Ishikawa (cell line): ENCODE measurements at regions not wholly inside any gene's neighbourhood (a gene's known extent, or its start where the extent isn't known, plus 50 kb on each side); places are given as distances from the start of the nearest gene placed in this dataset.

Experiments
- CEBPB ChIP-seq: IDR thresholded peaks from 2 replicates; pipeline ENCODE4 v1.6.1; 2012
- CREB1 ChIP-seq: IDR thresholded peaks from 2 replicates; pipeline ENCODE4 v1.6.1; 2012; ENCODE audit warnings: low read depth
- EGR1 ChIP-seq: IDR thresholded peaks from 2 replicates; pipeline ENCODE4 v1.6.1; 2012
- EP300 ChIP-seq: IDR thresholded peaks from 2 replicates; pipeline ENCODE4 v1.6.1; 2012; ENCODE audit warnings: borderline replicate concordance
- FOXM1 ChIP-seq: IDR thresholded peaks from 2 replicates; pipeline ENCODE4 v1.6.1; 2012; ENCODE audit warnings: low read depth, borderline replicate concordance
- MAX ChIP-seq: IDR thresholded peaks from 2 replicates; pipeline ENCODE4 v1.6.1; 2012
- NFIC ChIP-seq: IDR thresholded peaks from 2 replicates; pipeline ENCODE4 v1.6.1; 2012
- RAD21 ChIP-seq: IDR thresholded peaks from 2 replicates; pipeline ENCODE4 v1.6.1; 2012; ENCODE audit warnings: low read depth
- REST ChIP-seq: IDR thresholded peaks from 2 replicates; pipeline ENCODE4 v1.6.1; 2012; ENCODE audit warnings: low read depth, mild to moderate bottlenecking
- TAF1 ChIP-seq: IDR thresholded peaks from 2 replicates; pipeline ENCODE4 v1.6.1; 2012; ENCODE audit warnings: low read depth, mild to moderate bottlenecking
- TCF12 ChIP-seq: IDR thresholded peaks from 2 replicates; pipeline ENCODE4 v1.6.1; 2012; ENCODE audit warnings: low read depth
- TEAD4 ChIP-seq: IDR thresholded peaks from 2 replicates; pipeline ENCODE4 v1.6.1; 2012
- YY1 ChIP-seq: IDR thresholded peaks from 2 replicates; pipeline ENCODE4 v1.6.1; 2012; ENCODE audit warnings: low read depth
- ZBTB7A ChIP-seq: IDR thresholded peaks from 2 replicates; pipeline ENCODE4 v1.6.1; 2012; ENCODE audit warnings: low read depth
- TF ChIP-seq, protein P1 (sequence below): IDR thresholded peaks from 2 replicates; pipeline ENCODE4 v1.6.1; 2012

- no peak for TF ChIP-seq TCF12
- TF ChIP-seq CEBPB, result no peak
- TF ChIP-seq REST, result no peak
- no peak for TF ChIP-seq TAF1
- no peak for TF ChIP-seq FOXM1
Observed at GRCh38 chr18:41126541-41127235, 828.3 kb upstream of the PIK3C3 start.

DNA sequence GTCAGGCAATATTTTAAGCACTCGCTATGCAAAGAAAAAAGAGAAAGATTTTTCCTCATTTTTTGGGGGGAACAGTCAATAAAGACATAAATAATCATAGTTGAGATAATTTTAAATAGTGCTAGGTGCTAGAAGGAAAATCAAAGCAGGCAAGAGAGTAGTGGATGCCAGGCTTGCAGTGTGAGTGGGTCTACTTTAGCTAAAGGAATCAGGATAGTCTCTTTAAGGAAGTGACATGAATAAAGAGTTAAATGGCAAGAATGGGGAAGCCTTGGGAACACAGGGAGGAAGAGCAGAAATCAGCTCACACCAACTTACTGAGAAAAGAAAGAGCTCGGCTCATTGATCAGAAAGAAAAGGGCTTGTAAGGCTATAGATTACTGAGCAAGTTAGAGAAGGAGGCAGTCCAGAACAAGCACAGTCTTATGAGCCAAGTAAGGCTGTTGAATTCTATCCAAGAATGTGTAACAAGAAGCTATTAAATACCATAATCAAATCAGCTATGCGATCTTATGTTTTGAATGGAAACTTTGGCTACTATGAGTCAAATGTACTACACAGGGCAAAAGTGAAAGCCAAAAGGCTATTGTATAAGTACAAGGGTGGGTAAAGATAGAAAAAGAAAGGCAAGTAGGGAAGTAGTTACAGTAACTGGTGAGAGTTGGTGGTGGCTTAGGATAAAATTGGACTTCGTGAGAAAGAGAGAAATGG lies 833.8 kb upstream of the PIK3C3 start:
- no peak for TF ChIP-seq TCF12

DNA sequence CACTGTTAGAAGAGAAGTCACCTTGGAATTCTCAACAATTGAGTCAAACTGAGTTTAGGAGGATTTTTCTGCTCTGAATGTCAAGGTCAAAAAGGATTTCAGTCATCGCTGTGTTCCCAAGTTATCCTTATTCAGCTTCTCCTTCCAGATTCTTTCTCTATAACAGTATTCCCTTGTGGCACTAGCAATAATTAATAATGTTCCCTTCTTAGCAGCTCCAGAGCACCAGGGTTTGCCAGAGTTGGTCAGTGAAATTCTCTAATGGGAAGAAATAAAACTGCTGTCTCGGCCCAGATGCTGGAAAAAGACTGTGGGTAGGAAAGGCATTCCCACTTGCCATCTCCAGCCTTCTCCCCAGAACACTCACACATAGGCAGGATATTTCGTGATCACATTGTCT lies 836.0 kb upstream of the PIK3C3 start:
- no peak for TF ChIP-seq EGR1
- TF ChIP-seq, protein P1, sequence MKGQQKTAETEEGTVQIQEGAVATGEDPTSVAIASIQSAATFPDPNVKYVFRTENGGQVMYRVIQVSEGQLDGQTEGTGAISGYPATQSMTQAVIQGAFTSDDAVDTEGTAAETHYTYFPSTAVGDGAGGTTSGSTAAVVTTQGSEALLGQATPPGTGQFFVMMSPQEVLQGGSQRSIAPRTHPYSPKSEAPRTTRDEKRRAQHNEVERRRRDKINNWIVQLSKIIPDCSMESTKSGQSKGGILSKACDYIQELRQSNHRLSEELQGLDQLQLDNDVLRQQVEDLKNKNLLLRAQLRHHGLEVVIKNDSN, result no peak
- TF ChIP-seq TAF1, result no peak
- no peak for TF ChIP-seq YY1
- no peak for TF ChIP-seq EP300
- no peak for TF ChIP-seq RAD21
- TF ChIP-seq MAX, result no peak
- no peak for TF ChIP-seq NFIC
- TF ChIP-seq CREB1, result no peak
- no peak for TF ChIP-seq ZBTB7A
- TF ChIP-seq TCF12, result no peak
- TF ChIP-seq REST, result no peak
- no peak for TF ChIP-seq CEBPB
- TF ChIP-seq FOXM1, result no peak
- no peak for TF ChIP-seq TEAD4

DNA sequence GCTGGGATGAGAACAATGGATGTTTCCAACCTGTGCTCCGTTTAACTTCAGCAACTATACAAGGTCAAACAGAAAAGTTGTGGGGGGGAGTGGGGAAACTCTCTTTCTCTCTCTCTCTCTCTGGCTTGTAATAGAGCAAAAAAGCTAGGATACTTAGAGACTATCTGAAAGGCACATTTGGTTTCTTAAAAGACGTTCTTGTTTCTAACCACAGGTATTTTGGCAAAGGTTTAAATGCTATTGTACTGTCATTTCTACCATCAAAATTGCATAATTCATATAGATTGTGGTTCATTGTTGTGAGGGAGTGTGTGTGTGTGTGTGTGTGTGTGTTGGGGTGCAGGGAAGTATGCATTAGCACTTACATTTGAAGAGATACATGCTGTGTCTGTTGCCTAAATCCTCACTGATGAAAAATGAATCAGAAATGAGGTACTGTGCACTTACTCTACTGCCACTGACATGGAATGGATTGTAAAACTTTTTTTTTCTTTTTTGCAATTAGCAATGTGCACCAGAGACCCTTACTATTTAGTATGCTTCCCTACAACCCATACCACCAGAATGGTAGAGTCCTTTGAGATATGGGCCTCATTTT lies 841.0 kb upstream of the PIK3C3 start:
- TF ChIP-seq TCF12 (no peak), YY1 (no peak), ZBTB7A (no peak), EGR1 (no peak), REST (no peak), TEAD4 (no peak), TAF1 (no peak), RAD21 (no peak), CREB1 (no peak), NFIC (no peak), EP300 (no peak), MAX (no peak), CEBPB (no peak), FOXM1 (no peak)
- TF ChIP-seq, protein P1, result no peak
